ENCODE measurements at regions not wholly inside any gene's neighbourhood (a gene's known extent, or its start where the extent isn't known, plus 50 kb on each side); places are given as distances from the start of the nearest gene placed in this dataset.

GRCh38 chr9:13493697-13494096, 214.2 kb upstream of the MPDZ start:
- TF ChIP-seq EP300 (IDR thresholded peaks at IDR 0.05) (no peak), POLR2A (IDR thresholded peaks at IDR 0.05) (no peak), POLR2AphosphoS5 (IDR thresholded peaks at IDR 0.05) (no peak)

All from stomach (tissue), 4 donors.